C4-2B (cell line): ENCODE measurements at regions not wholly inside any gene's neighbourhood (a gene's known extent, or its start where the extent isn't known, plus 50 kb on each side); places are given as distances from the start of the nearest gene placed in this dataset.

Source experiments
- CTCF ChIP-seq: fragments of 450-650 bp; conservative IDR thresholded peaks from 2 replicates; pipeline ENCODE4 v1.5.1; 2017; ENCODE audit warnings: mild to moderate bottlenecking
- ZFX ChIP-seq: fragments of 450-650 bp; IDR thresholded peaks from 2 replicates; pipeline ENCODE4 v1.6.1; 2017

DNA sequence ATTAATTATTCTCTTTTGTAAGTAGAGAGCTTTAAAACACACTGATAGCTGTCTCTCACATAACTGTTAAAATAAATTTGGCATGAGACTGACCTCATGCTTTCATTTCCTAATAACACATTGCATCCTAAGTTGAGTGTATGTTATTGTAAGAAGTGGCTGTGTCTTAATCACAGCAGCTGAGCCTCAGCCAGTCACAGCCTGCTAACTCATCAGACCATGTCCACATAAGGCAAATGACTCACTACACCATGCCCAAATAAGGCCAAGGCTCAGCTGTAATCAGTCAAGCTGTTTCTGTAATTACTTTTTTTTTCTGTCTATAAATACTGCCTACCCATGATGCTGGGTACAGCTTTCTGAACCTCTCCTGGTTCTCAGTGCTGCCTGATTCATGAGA, 860.9 kb downstream of the XPNPEP1 start:
- no peak for TF ChIP-seq CTCF
- no peak for TF ChIP-seq ZFX
